HG02938 (cell line): ENCODE measurements at regions not wholly inside any gene's neighbourhood (a gene's known extent, or its start where the extent isn't known, plus 50 kb on each side); places are given as distances from the start of the nearest gene placed in this dataset.

Source experiments
- ATAC-seq: cut with Tn5 transposase; IDR thresholded peaks from one replicate; pipeline ENCODE4 v1.9.1; 2021; ENCODE audit warnings: mild to moderate bottlenecking, moderate library complexity; ENCODE audit not compliant: unreplicated experiment

- no peak for ATAC-seq
Observed at GRCh38 chr4:132245319-132245718, 903.8 kb upstream of the PCDH10 start.

- no peak for ATAC-seq
Observed at GRCh38 chr4:132264176-132264575, 884.9 kb upstream of the PCDH10 start.

- no peak for ATAC-seq
Observed at GRCh38 chr4:132266374-132266773, 882.7 kb upstream of the PCDH10 start.

GRCh38 chr4:132267321-132267720 is 881.8 kb upstream of the PCDH10 start:
- no peak for ATAC-seq

- no peak for ATAC-seq
Observed at GRCh38 chr4:132269303-132269990, 879.6 kb upstream of the PCDH10 start.

- no peak for ATAC-seq
Observed at GRCh38 chr4:132275583-132276121, 873.4 kb upstream of the PCDH10 start.

- no peak for ATAC-seq
Observed at GRCh38 chr4:132276185-132276584, 872.9 kb upstream of the PCDH10 start.

GRCh38 chr4:132276989-132277388 is 872.1 kb upstream of the PCDH10 start:
- no peak for ATAC-seq

GRCh38 chr4:132281733-132282132 is 867.4 kb upstream of the PCDH10 start:
- no peak for ATAC-seq

- ATAC-seq, result no peak
Observed at GRCh38 chr4:132284910-132285426, 864.1 kb upstream of the PCDH10 start.

- ATAC-seq, result no peak
Observed at GRCh38 chr4:132297346-132297745, 851.7 kb upstream of the PCDH10 start.

GRCh38 chr4:132299841-132300240 is 849.3 kb upstream of the PCDH10 start:
- ATAC-seq, result no peak

- no peak for ATAC-seq
Observed at GRCh38 chr4:132312521-132312920, 836.6 kb upstream of the PCDH10 start.

GRCh38 chr4:132313852-132314251 is 835.2 kb upstream of the PCDH10 start:
- ATAC-seq, result no peak

- no peak for ATAC-seq
Observed at GRCh38 chr4:132316738-132317137, 832.4 kb upstream of the PCDH10 start.

GRCh38 chr4:132317923-132318322 is 831.2 kb upstream of the PCDH10 start:
- no peak for ATAC-seq

- ATAC-seq, result no peak
Observed at GRCh38 chr4:132328761-132329160, 820.3 kb upstream of the PCDH10 start.

GRCh38 chr4:132330994-132331393 is 818.1 kb upstream of the PCDH10 start:
- ATAC-seq, result no peak

- no peak for ATAC-seq
Observed at GRCh38 chr4:132332932-132333723, 816.0 kb upstream of the PCDH10 start.

GRCh38 chr4:132333724-132334047 is 815.4 kb upstream of the PCDH10 start:
- no peak for ATAC-seq

GRCh38 chr4:132334081-132334480 is 815.0 kb upstream of the PCDH10 start:
- no peak for ATAC-seq
